NCI-H82 treated with DMSO at 0.1 percent for 48 hours (cell line): ENCODE measurements at regions not wholly inside any gene's neighbourhood (a gene's known extent, or its start where the extent isn't known, plus 50 kb on each side); places are given as distances from the start of the nearest gene placed in this dataset.

ENCODE experiments used
- DNase-seq: peaks from one replicate; lab custom pipeline; 2025; ENCODE audit not compliant: unreplicated experiment; lab: John Stamatoyannopoulos, UW

- DNase-seq, result no peak
These were observed 690.4 kb downstream of the BRD1 start for GRCh38 chr22:49137206-49137840.

GRCh38 chr22:49136816-49137180, 690.9 kb downstream of the BRD1 start:
- DNase-seq, result no peak

GRCh38 chr22:49136041-49136815, 691.4 kb downstream of the BRD1 start:
- no peak for DNase-seq

DNA sequence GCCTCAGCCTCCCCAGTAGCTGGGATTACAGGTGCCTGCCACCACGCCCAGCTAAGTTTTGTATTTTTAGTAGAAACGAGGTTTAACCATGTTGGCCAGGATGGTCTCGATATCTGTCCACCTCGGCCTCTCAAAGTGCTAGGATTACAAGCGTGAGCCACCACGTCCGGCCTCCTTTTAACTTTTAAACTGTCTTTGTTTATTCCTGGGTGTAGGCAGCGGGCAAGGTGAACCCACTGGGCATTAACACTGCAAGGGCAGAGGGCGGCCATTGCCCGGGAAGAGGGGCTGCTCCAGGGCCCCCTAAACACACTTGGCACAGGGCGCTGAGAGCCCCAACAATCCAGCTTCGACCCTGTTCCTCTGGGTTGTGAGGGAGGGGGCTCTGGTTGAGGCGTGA, 693.6 kb downstream of the BRD1 start:
- no peak for DNase-seq

GRCh38 chr22:49133541-49133940, 694.1 kb downstream of the BRD1 start:
- no peak for DNase-seq

DNA sequence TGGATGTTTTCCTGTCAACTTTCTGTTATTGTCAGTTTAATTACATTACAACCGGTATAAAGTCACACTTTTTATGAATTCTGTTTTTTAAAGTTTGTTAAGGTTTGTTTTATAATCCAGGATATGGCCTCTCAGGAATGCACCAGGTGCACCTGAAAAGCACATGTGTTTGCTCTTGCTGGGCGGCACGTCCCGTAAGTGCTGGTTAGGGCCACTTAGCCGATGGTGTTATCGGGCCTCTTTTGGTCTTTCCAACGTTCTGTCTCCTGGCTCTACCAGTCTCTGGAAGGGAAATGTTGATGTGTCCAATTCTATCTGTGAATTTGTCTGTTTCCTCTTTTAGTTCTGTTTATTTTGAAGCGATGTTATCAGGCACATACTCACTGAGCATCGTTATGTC, 695.7 kb downstream of the BRD1 start:
- DNase-seq, result no peak

GRCh38 chr22:49129736-49130135, 697.9 kb downstream of the BRD1 start:
- no peak for DNase-seq

DNA sequence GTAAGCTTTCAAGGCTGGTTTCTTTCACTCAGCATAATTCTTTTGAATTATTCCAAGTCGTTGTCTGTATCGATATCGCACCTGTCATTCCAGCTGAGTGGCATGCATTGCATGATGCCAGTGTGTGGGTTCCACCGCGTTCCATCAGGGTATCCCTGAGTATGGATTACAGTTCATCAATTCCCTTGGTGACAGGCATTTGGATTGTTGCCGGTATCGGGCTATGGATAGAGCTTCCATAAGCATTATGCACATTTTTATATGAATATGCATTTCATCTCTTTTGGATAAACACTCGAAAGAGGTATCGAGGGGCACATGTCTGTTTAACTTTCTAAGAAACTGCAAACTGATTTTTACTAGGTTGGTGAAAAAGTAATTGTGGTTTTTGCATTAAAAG, 698.8 kb downstream of the BRD1 start:
- DNase-seq, result no peak

DNA sequence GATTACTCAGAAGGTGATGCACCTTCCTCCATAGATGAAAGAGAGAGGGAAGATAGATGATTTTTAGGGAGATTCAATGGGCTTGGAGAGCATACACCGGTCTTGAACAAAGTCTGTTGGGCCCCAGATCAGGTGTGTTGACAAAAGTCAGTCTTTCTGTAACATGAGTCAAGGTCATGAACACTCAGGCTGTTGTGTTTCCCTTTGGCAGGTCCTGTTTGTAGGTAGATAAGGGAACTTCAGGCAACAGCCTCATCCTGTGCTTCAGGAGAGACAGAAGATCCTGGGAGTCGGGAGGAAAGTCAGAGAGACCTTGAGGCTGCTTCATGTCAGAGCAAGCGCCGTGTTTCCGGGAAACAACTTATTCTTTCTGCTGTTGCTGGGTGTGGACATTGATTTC, 703.1 kb downstream of the BRD1 start:
- DNase-seq, result no peak

DNA sequence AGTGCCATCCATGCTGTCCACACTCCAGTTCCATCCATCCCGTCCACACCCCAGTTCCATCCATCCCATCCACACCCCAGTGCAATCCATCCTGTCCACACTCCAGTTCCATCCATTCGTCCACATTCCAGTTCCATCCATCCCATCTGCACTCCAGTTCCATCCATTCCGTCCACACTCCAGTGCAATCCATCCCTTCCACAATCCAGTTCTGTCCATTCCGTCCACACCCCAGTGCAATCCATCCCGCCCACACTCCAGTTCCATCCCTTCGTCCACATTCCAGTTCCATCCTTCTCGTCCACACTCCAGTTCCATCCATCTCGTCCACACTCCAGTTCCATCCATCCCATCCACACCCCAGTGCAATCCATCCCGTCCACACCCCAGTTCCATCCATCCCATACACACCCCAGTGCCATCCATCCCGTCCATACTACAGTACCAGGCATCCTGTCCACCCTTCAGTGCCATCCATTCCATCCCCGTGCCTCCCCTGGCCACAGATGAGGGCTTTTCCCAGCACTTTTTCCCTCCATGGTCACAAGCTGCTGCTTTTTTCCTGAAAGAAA, 704.0 kb downstream of the BRD1 start:
- DNase-seq, result no peak

DNA sequence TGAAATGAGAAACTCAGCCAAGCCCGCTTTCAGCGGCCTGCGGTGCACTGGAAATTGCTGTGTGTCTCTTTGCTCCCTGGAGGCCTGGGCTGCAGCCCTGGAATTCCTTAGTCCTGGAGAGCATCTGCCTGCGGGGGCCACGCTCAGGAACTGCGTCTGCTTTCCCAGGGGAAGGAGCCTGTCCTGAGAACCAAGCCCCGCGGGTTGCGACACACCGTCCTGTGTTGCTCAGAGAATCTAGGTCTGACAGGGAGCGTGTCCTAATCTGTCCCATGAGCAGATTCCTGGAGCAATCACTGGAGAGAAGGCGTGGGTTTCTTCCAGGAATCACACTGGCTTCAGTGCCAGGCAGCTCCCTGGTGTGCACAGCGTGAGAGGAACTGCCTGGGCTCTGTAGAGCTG, 708.1 kb downstream of the BRD1 start:
- no peak for DNase-seq

DNA sequence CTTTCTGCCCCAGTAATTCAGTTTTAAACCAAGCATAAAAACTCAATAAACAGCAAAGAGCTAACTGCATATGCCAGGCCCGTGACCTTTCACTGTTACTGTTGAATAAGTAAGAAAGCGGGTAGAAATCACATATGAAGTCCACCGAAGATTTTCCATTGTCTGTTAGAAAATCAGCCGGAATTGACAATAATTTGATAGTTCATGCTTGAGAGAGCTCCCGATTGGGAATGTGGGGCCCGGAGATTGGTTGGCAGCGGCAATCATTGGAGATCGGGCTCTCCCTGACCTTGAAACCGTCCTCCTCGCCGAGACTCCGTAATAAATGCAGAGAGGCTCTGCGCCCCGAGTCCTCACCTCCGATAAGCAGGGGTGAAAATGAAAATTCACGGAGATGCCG, 709.6 kb downstream of the BRD1 start:
- no peak for DNase-seq

GRCh38 chr22:49117486-49117885, 710.2 kb downstream of the BRD1 start:
- DNase-seq, result no peak

GRCh38 chr22:49116486-49117120, 711.1 kb downstream of the BRD1 start:
- DNase-seq, result no peak

- no peak for DNase-seq
These were observed 711.7 kb downstream of the BRD1 start for GRCh38 chr22:49116021-49116420.

DNA sequence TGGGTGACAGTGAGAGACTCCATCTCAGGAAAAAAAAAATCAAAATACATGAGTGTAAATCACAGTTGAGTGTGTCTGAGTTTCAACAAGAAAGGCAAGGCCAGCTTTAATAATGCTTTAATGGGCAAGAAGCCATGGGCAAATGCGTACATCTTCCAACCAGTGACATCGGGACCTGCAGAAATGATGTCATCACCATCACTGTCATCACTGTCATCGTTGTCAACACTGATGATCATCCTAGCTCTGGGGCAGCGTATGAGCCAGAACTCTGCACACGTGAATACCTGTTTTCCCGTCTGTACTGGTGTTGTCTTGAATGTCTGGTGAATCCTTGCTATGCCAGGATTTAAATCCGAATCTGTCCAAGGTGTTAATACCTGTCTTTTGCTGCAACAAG, 712.5 kb downstream of the BRD1 start:
- no peak for DNase-seq

DNA sequence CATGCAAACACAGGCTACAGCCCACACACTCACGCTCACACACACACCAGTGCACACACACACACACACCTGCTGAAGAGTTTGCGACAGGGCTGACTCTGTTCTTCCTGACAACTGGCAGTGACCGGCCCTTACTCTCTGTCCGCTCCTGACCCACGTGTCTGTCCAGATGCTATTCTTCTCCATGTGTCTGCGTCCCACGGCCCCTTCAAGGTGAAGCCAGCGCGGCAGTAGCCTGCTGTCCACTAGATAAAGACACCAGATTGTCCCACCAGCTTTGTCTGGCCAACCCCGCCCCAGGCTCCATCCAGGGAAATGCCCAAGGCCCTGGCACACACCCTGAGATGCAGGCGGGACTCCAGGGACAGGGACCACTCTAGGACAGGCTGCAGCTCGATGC, 713.9 kb downstream of the BRD1 start:
- no peak for DNase-seq

DNA sequence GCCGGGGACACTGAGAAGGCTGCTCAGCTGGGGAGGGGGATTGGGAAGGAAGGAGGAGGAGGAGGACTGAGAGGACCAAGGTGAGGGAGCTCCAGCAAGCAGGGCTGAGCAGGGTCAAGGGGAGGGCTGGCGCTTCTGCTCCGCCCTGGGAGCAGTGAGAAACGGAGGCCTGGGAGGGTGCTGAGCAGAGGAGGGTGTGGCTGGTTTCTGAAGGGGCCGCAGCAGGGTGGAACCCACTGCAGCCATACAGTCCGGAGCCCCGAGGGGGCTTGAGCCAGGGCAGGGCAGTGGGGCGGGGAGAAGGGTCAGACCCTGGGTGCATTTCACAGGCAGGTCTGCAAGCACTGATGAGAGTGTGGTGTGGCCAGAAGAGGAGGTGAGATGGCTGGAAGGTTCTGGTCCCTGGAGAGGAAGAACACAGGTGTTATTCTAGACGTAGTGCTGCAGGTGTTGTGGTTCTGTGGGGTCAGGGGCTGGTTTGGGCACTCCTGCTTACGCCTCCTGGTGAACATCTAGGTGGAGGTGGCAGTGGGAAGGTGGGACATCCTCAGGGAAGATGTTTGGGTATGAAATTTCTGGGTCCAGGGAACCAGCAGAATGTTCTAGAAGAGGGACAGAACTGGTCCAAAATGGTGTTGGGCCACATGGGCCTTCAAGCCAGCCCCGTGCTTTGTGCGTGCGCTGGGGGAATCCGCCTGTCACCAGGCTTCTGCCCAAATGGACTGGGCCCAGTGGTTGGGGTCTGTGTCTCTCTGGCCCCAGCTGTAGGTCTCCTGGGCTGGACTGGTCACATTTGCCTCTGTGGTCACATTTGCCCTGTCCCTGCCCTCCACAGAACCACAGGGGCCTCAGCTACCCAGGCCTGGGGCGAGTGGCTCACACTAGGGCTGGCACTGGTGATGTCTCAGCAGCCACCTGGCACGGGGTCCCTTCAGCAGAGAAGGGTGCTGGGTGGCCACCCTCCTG, 714.7 kb downstream of the BRD1 start:
- DNase-seq, result no peak

- DNase-seq, result no peak
These were observed 715.5 kb downstream of the BRD1 start for GRCh38 chr22:49112176-49112575.

DNA sequence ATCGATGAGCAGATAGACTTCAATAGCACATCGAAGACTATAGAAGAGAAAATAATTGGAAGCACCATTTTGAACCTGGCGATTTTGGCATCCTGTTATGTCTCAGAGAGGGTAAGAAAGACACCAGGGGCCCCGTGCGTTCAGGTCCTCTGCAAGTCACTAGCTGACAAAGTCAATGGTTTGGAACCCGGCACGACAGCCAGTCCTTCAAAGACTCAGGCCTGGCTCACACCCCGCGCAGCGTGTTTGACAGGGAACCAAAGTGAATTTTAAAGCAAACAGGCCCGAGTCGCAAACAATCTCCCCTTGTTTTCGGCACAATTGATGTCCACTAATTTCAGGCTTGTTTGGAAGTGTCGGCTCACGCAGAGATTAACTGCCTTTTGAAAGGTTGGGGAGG, 716.6 kb downstream of the BRD1 start:
- no peak for DNase-seq
